Tibial nerve (tissue), 4 donors: ENCODE measurements at regions not wholly inside any gene's neighbourhood (a gene's known extent, or its start where the extent isn't known, plus 50 kb on each side); places are given as distances from the start of the nearest gene placed in this dataset.

Experiments used
- DNase-seq, 2 donors: peaks; one replicate each; pipeline ENCODE4 v3.0.0-alpha.2; 2019; ENCODE audit warnings: low spot score in 2 of 2
- H3K27ac ChIP-seq, 4 donors: fragments of 200-600 bp; sonication (generic) in 3 of 4; one replicate each; pipeline ENCODE4 v1.5.1; 2017 to 2019; ENCODE audit warnings: mild to moderate bottlenecking in 1 of 4
- H3K27me3 ChIP-seq, 2 donors: fragments of 200-600 bp; sonication (generic) in 1 of 2; one replicate each; pipeline versions ENCODE4 v1.5.1 to v1.6.0; 2017 to 2019
- H3K36me3 ChIP-seq, 3 donors: fragments of 200-600 bp; sonication (generic); one replicate each; pipeline ENCODE4 v1.5.1; 2018 to 2019
- H3K4me1 ChIP-seq, 4 donors: fragments of 200-600 bp; sonication (generic) in 3 of 4; one replicate each; pipeline ENCODE4 v1.5.1; 2017 to 2019
- H3K4me3 ChIP-seq, 4 donors: fragments of 200-600 bp; sonication (generic) in 3 of 4; one replicate each; pipeline ENCODE4 v1.5.1; 2017 to 2019; ENCODE audit warnings: mild to moderate bottlenecking in 1 of 4, moderate library complexity in 1 of 4
- H3K9me3 ChIP-seq, 4 donors: fragments of 200-600 bp; sonication (generic) in 3 of 4; one replicate each; pipeline ENCODE4 v1.5.1; 2017 to 2019
- EP300 ChIP-seq, 2 donors: sonication (generic); formaldehyde crosslinking; IDR thresholded peaks; one replicate each; pipeline ENCODE4 v1.6.1; 2017; ENCODE audit warnings: antibody characterized with exemption in 2 of 2, mild to moderate bottlenecking in 1 of 2
- POLR2A ChIP-seq, 2 donors: fragments of 450-650 bp; IDR thresholded peaks; one replicate each; pipeline ENCODE4 v1.6.1; 2017; ENCODE audit warnings: antibody characterized with exemption in 2 of 2, mild to moderate bottlenecking in 2 of 2, moderate library complexity in 2 of 2
- WGBS, 2 donors: methylation state at CpG; one replicate each; pipeline ENCODE4 v1.1.5; 2018; 5-methylcytosine and 5-hydroxymethylcytosine counted together
- TF ChIP-seq, protein P1 (sequence below), 5 experiments: fragments of 200-600 bp in 3 of 5; fragments of 450-650 bp in 2 of 5; sonication (generic) in 3 of 5; IDR thresholded peaks; one replicate each; pipeline ENCODE4 v1.5.1; 2016 to 2019; ENCODE audit warnings: antibody characterized with exemption in 5 of 5, mild to moderate bottlenecking in 3 of 5, moderate library complexity in 2 of 5

DNA sequence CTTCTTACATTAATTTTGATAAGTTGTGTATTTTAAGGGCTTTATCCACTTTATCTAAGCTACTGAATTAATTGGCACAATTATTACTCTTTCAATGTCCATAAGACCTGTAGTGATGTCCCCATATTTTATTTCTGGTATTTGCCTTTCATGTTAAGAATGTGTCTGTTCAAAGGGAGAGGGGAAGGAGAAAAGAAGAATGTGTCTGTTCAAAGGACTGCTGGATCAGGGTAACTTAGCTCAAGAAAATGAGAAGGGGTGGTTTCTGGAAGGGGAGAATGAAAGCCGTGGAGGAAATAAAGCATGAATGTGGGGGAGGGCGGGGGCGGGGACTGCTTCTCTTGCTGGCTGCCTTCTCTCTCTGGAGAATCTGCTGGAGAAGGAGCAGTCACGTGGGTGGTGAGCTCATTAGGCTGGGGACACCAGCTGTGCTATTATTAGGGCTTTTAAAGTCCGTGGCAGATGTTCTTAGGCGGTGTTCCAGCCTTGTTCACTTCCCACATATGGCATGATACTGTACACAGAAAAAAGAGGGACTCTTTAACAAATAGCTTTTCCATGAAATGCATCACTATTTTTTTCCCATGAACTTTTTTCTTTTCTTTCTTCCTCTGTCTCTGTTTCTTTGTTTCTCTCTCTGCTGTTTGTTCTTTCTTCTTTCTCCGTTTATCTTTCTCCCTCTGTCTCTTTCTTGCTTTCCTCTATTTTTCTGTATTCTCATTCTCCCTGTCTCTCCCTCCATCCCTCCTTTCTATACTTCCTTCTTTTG is 63.7 kb upstream of the ULK4 start:
- peak overlapping the region; percentile 50 to 90 (median 80) for H3K27ac ChIP-seq
- TF ChIP-seq, protein P1, sequence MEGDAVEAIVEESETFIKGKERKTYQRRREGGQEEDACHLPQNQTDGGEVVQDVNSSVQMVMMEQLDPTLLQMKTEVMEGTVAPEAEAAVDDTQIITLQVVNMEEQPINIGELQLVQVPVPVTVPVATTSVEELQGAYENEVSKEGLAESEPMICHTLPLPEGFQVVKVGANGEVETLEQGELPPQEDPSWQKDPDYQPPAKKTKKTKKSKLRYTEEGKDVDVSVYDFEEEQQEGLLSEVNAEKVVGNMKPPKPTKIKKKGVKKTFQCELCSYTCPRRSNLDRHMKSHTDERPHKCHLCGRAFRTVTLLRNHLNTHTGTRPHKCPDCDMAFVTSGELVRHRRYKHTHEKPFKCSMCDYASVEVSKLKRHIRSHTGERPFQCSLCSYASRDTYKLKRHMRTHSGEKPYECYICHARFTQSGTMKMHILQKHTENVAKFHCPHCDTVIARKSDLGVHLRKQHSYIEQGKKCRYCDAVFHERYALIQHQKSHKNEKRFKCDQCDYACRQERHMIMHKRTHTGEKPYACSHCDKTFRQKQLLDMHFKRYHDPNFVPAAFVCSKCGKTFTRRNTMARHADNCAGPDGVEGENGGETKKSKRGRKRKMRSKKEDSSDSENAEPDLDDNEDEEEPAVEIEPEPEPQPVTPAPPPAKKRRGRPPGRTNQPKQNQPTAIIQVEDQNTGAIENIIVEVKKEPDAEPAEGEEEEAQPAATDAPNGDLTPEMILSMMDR (IDR thresholded peaks at IDR 0.05), result no peak
- peak; percentile 58 to 89 for TF ChIP-seq EP300 (IDR thresholded peaks at IDR 0.05)
- TF ChIP-seq POLR2A (IDR thresholded peaks at IDR 0.05), result peak in 1 of 2 donors; percentile 21
- DNase-seq, result peak; percentile 84 to 96
- no peaks in the 10 kb centered on the region for H3K36me3 ChIP-seq
- peaks cover 0 to 69% (median 32%) of the 10 kb centered on the region in 4 donors for H3K4me1 ChIP-seq
- WGBS, 2 donors, result 0 to 2% methylated on average over 7 of the region's 7 CpGs
- H3K27me3 ChIP-seq, result no peaks in the 10 kb centered on the region
- no peaks in the 10 kb centered on the region for H3K9me3 ChIP-seq
- no peak overlapping the region for H3K4me3 ChIP-seq

DNA sequence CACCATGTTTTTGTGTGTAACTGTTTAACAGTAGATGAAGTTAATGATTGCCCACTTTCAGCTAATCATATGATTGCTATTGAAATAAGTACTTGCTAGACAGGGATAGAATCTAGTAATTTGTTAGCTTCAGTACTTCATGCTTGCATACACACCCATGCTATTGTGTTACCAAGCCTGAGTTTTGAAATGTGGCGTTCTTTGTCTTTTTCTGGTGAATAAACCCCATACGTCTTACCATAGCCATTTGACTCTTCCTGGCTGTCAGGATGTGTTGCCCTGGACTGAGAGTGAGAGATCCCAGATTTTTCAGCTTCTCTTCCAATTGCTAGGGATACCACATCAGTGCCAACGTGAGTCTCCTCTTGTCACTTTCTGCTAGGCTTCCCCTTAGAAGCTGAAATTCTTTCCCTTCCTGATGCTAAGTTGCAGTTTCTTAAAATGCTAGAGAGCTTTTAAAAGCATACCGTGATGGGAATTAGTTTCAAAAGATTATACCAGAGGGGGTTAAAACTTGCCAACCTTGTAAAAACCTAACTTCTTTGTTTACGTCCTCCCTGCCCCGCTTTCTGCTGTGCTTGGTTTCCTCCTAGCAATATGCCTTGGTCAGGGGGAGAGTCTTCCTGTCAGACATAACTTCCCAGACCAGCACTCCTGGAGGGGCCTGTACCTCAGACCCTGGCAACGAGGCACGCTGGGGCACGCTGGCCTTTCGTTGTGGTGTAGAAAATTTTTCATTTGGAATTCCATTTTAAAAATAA is 62.9 kb upstream of the ULK4 start:
- TF ChIP-seq EP300 (IDR thresholded peaks at IDR 0.05) (no peak), POLR2A (IDR thresholded peaks at IDR 0.05) (no peak)
- 26 to 28% methylated on average over 10 of the region's 10 CpGs for WGBS, 2 donors

DNA sequence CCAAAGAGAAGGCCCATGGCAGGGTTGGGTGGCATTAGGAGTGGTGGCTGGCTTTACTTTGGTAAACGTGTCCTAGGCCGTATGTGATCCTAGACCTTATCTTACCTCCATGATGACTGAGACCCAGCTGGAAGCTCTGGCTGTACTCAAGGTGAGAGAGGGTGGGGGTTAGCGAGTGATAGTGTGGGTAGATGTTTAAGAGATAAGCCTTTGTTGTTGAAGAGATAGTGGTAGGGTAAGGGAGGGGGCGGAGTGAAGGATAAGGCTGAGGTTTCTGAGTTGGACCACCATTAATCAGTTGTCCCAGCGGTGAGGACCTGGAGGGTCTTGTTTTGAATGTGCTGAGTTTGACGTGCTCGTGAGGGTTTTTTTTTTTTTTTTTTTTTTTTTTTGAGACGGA is 61.5 kb upstream of the ULK4 start:
- peak overlapping the region in 2 of 4 donors; percentile 10 to 90 for H3K27ac ChIP-seq
- H3K9me3 ChIP-seq, result no peaks in the 10 kb centered on the region
- H3K4me1 ChIP-seq, result peaks cover 0 to 86% (median 44%) of the 10 kb centered on the region in 4 donors
- TF ChIP-seq EP300 (IDR thresholded peaks at IDR 0.05) (no peak), POLR2A (IDR thresholded peaks at IDR 0.05) (no peak)
- TF ChIP-seq, protein P1 (IDR thresholded peaks at IDR 0.05), result no peak
- H3K36me3 ChIP-seq, result no peaks in the 10 kb centered on the region
- H3K4me3 ChIP-seq, result no peak overlapping the region
- 87 to 89% methylated on average over 8 of the region's 8 CpGs for WGBS, 2 donors
- DNase-seq, result no peak
- no peaks in the 10 kb centered on the region for H3K27me3 ChIP-seq

More for the DNA sequence above, 62.9 kb upstream of the ULK4 start:
- H3K27me3 ChIP-seq, result no peaks in the 10 kb centered on the region
- DNase-seq, result no peak
- no peak overlapping the region for H3K4me3 ChIP-seq
- peaks cover 0 to 76% (median 37%) of the 10 kb centered on the region in 4 donors for H3K4me1 ChIP-seq
- peak overlapping the region; percentile 50 to 90 (median 80) for H3K27ac ChIP-seq
- no peaks in the 10 kb centered on the region for H3K36me3 ChIP-seq
- no peaks in the 10 kb centered on the region for H3K9me3 ChIP-seq

DNA sequence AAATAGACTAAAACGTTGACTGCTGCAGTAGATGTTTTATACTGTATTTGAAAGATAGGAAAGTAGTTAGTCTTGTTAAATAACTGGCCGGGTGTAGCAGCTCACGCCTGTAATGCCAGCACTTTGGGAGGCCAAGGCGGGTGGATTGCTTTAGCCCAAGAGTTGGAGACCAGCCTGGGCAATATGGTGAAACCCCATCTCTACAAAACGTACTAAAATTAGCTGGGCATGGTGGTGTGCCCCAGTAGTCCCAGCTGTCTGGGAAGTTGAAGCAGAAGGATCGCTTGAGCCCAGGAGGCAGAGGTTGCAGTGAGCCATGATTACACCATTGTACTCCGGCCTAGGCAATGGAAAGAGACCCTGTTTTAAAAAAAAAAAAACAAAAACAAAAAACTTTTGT is 60.5 kb upstream of the ULK4 start:
- no peaks in the 10 kb centered on the region for H3K27me3 ChIP-seq
- no peaks in the 10 kb centered on the region for H3K9me3 ChIP-seq
- WGBS, 2 donors, result 51 to 60% methylated on average over 7 of the region's 7 CpGs
- no peaks in the 10 kb centered on the region for H3K36me3 ChIP-seq
- TF ChIP-seq POLR2A (IDR thresholded peaks at IDR 0.05), result no peak
- TF ChIP-seq, protein P1 (IDR thresholded peaks at IDR 0.05), result no peak
- no peak for TF ChIP-seq EP300 (IDR thresholded peaks at IDR 0.05)
- DNase-seq, result no peak
- peaks cover 0 to 83% (median 44%) of the 10 kb centered on the region in 4 donors for H3K4me1 ChIP-seq
- no peak overlapping the region for H3K4me3 ChIP-seq
- peak overlapping the region in 1 of 4 donors; percentile 15 for H3K27ac ChIP-seq

DNA sequence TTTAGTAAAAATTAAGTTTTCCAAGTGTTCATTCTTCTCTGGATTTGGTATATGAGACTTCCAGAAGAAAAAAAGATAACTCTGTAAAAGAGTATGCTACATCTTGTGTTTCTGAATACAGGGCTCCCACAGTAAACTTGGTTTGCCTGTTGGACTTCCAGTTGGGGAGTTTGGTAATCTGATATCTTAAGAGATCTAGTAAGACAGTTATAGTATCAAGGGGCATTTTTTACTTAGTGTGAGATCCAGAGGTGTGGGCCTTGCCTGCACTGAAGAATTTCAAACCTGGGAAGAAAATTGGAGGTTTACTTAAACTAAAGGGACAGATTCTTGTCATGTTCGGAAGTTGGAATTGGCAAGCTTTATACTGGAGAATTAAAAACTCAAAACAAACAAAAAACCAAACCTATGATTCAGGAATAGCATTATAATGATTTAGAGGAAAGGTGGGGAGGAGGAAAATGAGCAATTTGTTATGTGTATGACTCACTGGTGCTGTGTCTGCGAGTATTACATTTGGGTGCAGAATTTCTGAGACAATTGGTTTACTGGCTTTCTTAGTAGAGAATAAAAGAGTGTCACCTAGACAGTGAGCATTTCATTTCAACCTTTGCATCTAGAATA is 58.9 kb upstream of the ULK4 start:
- Histone ChIP-seq H3K36me3 (no peaks in the 10 kb centered on the region), H3K4me1 (peaks cover 0 to 77% (median 36%) of the 10 kb centered on the region in 4 donors), H3K27me3 (no peaks in the 10 kb centered on the region), H3K4me3 (no peak overlapping the region), H3K9me3 (no peaks in the 10 kb centered on the region), H3K27ac (peak overlapping the region in 1 of 4 donors; percentile 49)
- TF ChIP-seq POLR2A (IDR thresholded peaks at IDR 0.05), result no peak
- TF ChIP-seq, protein P1 (IDR thresholded peaks at IDR 0.05), result no peak
- TF ChIP-seq EP300 (IDR thresholded peaks at IDR 0.05), result no peak
- DNase-seq, result no peak
- WGBS, 2 donors, result 48 to 55% methylated on average over 2 of the region's 2 CpGs
